CD4-positive, alpha-beta T cell treated with Interleukin-12 subunit alpha and Interleukin-12 subunit beta, for 1 hour (primary cell): ENCODE measurements at regions not wholly inside any gene's neighbourhood (a gene's known extent, or its start where the extent isn't known, plus 50 kb on each side); places are given as distances from the start of the nearest gene placed in this dataset.
"Not testable (repeated sequence)": the region's sequence is repeated elsewhere in the genome, so short reads cannot be mapped to it uniquely, and the experiment has no call there.

Experiments used
- DNase-seq: peaks from one replicate; pipeline ENCODE4 v3.0.0-alpha.2; 2020

GRCh38 chr5:138646671-138647070 is 71.5 kb upstream of the HSPA9 start:
- no peak for DNase-seq

- no peak for DNase-seq
Observed at GRCh38 chr5:138645778-138646575, 70.8 kb upstream of the HSPA9 start.

GRCh38 chr5:138643040-138643791 is 68.0 kb upstream of the HSPA9 start:
- no peak for DNase-seq

- peak; percentile 66 for DNase-seq
Observed at GRCh38 chr5:138641547-138642298, 66.5 kb upstream of the HSPA9 start.

GRCh38 chr5:138640646-138641254 is 65.5 kb upstream of the HSPA9 start:
- DNase-seq, result no peak

GRCh38 chr5:138640138-138640537 is 64.9 kb upstream of the HSPA9 start:
- DNase-seq, result no peak

GRCh38 chr5:138639326-138639725 is 64.1 kb upstream of the HSPA9 start:
- no peak for DNase-seq

GRCh38 chr5:138637256-138637655 is 62.1 kb upstream of the HSPA9 start:
- DNase-seq, result no peak

- DNase-seq, result no peak
Observed at GRCh38 chr5:138636398-138636944, 61.3 kb upstream of the HSPA9 start.

- DNase-seq, result no peak
Observed at GRCh38 chr5:138635708-138636107, 60.5 kb upstream of the HSPA9 start.

GRCh38 chr5:138635265-138635664 is 60.1 kb upstream of the HSPA9 start:
- DNase-seq, result no peak

GRCh38 chr5:138634804-138635203 is 59.6 kb upstream of the HSPA9 start:
- not testable (repeated sequence) for DNase-seq

GRCh38 chr5:138632900-138633489 is 57.8 kb upstream of the HSPA9 start:
- DNase-seq, result peak; percentile 13

- DNase-seq, result no peak
Observed at GRCh38 chr5:138631096-138631928, 56.1 kb upstream of the HSPA9 start.

- no peak for DNase-seq
Observed at GRCh38 chr5:138629392-138629791, 54.2 kb upstream of the HSPA9 start.

GRCh38 chr5:138626333-138626944 is 51.2 kb upstream of the HSPA9 start:
- no peak for DNase-seq

GRCh38 chr5:138625134-138625533 is 49.9 kb upstream of the HSPA9 start:
- no peak for DNase-seq
